ENCODE measurements at regions not wholly inside any gene's neighbourhood (a gene's known extent, or its start where the extent isn't known, plus 50 kb on each side); places are given as distances from the start of the nearest gene placed in this dataset.
"Not testable (repeated sequence)": the region's sequence is repeated elsewhere in the genome, so short reads cannot be mapped to it uniquely, and the experiment has no call there.

DNA sequence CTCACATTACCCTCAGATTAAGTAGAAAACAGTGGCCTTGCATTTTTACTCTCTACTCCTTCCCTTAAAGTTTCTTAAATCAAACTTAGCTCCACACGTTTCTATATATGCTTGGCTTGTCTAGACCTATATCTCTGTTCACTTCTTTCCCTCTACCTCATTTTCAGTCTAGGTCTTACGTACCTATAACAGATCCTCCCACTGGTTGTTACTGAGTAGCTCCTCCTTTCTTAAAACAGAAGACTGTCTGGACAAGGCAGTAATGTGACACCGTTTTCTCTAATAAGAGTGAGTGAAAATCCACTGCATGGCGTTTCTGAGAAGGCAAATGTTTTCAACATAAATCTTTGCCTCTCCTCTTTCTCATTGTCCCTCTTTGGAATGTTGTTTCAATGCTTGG is 211.7 kb upstream of the POGK start:
- DNase-seq = no peak

DNA sequence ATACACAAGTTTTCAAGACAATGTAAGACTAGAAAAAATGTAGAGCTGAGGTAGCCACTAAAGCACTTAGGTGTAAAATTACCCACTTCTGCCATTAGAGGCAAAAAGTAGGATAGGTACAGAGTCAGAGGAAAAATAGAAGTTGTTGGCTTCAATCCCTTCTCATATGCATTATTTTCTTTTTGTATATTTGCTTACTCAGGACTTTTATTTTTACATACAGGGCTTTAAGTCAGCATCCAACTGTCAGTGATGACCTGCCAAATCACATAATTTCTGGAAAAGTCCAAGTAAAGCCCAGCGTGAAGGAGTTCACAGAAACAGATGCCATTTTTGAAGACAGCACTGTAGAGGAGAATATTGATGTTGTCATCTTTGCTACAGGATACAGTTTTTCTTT is 211.0 kb upstream of the POGK start:
- no peak for DNase-seq

DNA sequence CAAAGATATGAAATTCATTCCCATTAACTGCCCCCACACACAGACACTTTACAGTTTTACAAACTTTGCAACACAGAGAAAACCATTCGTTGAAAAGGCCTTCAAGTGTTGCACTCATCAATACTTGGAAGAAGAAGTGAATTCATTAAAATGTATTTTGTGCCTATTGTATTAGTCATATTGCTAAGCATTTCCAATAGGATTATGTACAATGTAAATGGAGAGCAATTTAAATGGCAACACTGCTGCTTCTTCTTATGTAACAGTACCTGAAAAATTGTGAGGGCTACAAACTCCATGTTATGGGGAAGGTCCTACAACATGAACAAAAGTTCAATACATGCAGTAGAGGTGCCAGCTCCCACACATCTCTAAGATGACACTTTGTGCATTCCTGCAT is 209.3 kb upstream of the POGK start:
- DNase-seq = no peak

DNA sequence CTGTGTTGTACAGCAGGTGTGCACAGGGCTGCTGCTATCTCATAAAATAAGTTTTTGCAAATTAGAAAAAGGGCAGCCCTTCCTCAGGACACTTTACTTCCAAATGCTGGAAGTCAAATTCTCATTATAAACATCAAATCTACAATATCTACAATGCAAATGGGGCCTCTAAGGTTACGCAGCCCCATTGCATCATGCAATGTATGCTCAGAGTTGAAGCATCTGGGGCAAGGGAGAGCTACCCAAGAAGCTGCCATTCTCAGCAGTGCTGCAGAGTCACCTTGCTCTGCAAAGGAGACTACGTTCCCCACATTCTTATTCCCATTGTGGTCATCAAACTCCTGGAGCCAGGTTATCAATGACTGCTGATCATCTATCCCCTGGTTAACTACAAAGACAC is 208.9 kb upstream of the POGK start:
- DNase-seq = no peak

DNA sequence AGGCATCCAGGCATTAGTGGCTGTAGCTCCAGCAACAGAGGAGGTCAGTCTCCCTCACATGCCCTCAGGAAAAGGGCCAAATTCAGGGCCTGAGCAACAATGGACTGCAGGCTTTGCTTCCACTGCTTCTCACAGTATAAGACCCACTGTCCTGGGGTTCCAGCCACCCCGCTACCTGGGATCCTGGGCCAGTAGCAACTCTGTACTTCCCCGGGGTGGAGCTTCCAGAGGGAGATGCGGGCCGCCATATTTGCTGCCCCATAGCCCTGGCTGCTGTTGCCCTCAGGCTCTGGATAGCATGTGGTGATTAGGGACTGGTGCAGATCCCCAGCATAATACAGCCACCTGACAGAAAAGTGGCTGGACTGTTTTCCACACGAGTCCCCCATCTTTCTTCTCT is 201.1 kb upstream of the POGK start:
- no peak for DNase-seq

DNA sequence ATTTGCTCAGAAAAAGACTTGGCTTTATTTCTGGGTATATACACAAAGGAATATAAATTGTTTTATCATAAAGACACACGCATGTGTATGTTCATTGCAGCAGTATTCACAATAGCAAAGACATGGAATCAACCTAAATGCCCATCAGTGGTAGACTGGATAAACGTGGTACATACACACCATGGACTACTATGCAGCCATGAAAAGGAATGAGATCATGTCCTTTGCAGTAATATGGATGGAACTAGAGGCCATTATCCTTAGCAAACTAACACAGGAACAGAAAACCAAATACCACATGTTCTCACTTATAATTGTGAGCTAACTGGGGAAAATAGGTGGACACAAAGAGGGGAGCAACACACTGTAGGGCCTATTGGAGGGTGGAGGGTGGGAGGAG is 182.0 kb upstream of the POGK start:
- DNase-seq = not testable (repeated sequence)

DNA sequence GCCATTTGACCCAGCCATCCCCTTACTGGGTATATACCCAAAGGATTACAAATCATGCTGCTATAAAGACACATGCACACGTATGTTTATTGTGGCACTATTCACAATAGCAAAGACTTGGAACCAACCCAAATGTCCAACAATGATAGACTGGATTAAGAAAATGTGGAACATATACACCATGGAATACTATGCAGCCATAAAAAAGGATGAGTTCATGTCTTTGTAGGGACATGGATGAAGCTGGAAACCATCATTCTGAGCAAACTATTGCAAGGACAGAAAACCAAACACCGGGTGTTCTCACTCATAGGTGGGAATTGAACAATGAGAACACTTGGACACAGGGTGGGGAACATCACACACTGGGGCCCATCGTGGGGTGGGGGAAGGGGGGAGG is 172.5 kb upstream of the POGK start:
- DNase-seq = not testable (repeated sequence)

DNA sequence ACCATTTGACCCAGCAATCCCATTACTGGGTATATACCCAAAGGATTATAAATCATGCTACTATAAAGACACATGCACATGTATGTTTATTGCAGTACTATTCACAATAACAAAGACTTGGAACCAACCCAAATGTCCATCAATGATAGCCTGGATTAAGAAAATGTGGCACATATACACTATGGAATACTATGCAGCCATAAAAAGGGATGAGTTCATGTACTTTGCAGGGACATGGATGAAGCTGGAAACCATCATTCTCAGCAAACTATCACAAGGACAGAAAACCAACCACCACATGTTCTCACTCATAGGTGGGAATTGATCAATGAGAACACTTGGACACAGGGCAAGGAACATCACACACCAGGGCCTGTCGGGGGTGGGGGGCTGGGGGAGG is 171.7 kb upstream of the POGK start:
- DNase-seq = not testable (repeated sequence)

DNA sequence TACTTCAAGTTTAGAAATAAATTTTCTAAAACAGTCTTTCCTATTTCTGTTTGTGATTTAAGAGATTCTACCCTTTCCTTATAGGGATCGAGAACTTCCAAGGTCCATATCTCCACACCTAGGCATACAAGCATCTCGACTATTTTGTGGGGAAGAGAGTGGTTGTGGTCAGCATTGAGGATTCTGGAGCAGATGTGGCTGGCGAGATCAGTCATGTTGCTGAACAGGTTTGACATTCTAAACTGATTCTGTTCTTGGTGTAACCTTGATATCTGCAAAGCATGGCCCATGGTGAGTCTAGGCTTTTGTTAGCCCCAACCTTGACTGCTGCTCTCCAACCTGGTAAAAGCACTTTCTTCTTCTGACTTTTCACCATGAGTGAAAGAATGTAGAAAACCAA is 167.6 kb upstream of the POGK start:
- no peak for DNase-seq

DNA sequence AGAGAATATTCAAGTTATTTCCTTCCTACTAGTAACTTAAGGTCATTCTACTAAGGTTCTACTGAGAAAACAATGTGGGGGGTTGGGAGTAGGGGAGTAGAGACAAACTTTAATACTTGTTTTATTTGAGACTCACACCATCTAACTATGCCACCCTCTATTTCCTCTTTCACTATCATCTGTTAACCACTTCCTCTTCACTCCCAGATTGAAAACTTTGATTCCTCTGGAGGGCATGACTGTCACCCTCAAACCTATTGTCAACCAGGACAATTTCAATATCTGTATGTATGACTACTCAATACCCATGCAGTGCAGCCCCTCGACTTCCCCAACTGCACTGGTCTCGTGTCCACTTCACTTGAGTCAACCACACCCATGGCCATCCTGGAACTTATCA is 165.6 kb upstream of the POGK start:
- peak in 1 of 5 experiments; percentile 1 for DNase-seq

DNA sequence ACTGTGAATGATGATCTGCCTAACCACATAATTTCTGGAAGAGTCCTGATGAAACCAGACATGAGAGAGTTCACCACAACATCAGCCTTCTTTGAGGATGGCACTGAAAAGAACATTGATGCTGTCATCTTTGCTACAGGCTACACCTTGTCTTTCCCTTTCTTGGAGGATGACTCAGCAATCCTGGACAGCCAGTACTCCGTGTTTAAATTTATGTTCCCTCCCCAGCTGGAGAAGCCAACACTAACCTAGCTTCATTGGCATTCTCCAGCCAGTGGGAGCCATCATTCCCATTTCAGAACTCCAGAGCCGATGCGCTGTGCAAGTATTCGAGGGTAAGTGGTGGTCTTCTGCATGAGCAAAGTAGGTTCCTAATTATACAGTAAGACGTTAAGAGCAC is 164.1 kb upstream of the POGK start:
- DNase-seq = no peak

DNA sequence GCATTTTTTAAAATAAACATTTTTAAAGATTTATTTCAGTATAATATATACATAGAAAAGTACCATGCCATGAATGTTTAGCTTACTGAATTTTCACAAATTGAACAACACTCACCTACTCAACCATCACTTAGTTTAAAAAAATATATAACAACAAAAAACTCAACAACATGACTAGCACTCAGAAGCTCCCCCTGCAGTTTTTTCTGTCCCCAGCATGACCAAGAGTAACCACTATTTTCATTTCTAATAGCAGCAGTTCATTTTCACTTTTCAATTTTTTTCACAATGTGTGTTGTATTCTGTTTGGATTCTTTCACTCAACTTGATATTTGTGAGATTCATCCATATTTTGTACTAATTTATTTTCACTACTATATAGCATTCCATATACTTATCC is 162.3 kb upstream of the POGK start:
- no peak for DNase-seq

DNA sequence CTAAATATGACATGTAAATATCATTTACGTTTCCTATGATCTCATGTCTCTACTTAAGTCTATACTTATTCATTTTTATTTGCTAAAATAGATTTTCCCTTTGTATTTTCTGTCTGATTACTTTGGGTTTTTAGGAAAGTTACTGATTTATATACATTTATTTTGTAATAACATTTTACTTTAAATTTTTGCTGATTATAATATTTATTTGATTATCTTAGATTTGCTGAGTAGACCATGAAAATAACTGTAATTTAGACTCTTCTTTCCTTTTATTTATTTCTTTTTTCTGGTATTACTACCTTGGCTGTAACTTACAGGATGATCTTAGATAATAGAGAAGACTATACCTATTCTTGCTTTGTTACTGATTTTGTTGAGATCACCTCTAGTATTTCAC is 159.9 kb upstream of the POGK start:
- DNase-seq = no peak

DNA sequence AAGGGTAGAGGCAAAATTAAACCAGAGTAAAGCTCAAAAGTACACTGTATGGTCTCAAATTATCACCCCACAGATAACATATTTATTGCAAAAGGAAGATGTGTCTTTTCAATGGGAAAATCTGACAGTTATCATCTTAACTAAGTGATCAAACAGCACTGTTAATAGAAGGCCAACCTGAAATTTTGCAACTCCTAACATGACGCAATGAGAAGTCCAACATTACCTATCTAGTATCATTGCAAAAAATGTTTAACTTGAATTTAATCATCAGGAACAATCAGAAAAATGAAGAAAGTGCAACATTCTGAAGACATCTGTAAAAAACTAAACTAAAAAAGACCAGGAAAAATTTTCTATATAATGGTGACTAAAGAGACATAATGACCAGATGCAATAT is 156.7 kb upstream of the POGK start:
- no peak for DNase-seq

DNA sequence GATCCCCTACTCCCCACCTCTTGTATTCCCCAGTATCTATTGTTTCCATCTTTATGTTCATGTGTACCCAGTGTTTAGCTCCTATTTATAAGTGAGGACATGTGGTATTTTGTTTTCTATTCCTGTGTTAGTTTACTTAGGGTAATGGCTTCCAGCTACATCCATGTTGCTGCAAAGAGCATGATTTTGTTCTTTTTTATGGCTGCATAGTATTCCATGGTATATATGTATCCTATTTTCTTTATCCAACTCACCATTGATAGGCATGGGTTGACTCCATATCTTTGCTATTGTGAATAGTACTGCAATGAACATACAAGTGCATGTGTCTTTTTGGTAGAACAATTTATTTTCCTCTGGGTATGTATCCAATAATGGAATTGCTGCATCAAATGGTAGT is 154.6 kb upstream of the POGK start:
- DNase-seq = not testable (repeated sequence)

DNA sequence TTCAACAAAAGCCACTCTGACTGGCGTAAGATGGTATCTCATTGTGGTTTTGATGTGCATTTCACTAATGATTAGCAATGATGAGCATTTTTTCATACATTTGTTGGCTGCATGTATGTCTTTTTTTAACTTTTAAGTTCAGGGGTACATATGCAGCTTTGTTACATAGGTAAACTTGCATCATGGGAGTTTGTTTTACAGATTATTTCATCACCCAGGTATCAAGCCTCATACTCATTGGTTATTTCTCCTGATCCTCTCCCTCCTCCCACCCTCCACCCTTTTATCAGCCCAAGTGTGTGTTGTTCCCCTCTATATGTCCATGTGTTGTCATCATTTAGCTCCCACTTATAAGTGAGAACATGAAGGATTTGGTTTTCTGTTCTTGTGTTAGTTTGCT is 154.1 kb upstream of the POGK start:
- no peak for DNase-seq

DNA sequence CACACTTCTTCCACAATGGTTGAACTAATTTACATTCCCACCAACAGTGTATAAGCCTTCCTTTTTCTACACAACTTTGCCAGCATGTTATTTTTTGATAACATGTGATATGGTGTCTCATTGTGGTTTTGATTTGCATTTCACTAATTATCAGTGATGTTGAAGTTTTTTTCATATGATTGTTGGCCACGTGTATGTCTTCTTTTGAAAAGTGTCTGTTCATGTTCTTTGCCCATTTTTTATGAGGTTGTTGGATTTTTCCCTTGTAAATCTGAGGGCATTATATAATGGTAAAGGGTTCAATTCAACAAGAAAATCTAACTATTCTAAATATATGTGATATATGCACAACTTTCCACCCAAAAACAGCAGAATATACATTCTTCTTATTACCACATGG is 153.4 kb upstream of the POGK start:
- not testable (repeated sequence) for DNase-seq

DNA sequence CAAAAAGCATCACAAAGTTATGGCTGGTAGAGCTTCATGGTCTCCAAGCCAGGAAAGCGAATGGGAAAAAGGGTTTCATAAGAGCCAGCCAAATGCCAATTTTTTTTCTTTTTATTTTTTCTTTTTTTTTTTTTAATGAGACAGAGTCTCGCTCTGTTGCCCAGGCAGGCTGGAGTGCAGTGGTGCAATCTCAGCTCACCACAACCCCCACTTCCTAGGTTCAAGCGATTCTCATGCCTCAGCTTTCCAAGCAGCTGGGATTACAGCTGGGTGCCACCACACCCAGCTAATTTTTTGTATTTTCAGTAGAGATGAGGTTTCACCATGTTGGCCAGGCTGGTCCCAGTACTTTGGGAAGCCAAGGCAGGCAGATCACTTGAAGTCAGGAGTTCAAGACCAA is 148.7 kb upstream of the POGK start:
- not testable (repeated sequence) for DNase-seq

DNA sequence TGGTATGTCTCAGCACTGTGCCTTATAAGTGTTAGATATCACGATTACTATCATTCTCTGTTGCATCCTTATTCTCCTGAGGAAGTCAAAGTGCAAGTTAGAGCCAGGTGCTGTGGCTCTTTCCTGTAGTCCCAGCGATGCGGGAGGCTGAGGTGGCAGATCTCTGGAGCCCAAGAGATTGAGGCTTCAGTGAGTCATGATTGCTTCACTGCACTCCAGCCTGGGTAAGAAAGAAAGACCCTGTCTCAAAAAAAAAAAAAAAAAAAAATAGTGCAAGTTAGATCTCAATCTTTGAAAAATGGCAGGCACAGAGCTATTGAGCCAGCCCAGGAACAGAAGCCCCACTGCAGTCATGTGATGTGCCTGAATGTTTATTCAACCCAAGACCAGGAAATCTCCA is 147.8 kb upstream of the POGK start:
- DNase-seq = no peak

DNA sequence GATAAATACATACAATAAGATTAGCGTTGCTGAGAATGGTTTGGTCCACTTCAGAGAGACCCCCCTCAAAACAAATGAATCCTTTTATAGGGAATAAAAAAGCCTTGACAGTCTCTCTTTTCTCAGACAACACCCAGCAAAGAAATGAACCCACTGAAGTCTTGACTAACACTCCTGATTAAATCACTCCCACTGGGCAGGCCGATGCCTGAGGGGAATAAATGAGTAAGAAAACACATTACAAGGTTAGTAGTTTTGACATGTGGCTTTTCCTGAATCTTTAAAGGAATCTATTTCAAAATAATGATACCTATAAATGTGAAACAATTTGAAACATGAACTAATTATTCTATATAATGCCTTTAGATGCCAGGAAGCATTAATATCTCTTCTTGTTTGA is 146.9 kb upstream of the POGK start:
- no peak for DNase-seq

DNA sequence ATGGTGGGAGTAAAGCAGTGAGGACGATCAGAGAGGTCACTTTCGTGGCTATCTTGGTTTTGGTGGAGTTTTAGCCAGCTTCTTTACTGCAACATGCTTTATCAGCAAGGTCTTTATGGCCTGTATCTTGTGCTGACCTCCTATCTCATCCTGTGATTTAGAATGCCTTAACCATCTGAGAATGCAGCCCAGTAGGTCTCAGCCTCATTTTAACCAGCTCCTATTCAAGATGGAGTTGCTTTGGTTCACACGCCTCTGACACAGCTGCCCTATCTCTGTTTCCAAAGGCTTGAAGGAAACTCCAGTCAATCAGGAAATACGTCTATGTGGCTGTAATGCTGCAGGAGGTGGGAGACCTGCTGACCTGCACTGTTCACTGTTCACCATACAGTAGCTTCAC is 146.1 kb upstream of the POGK start:
- no peak for DNase-seq

DNA sequence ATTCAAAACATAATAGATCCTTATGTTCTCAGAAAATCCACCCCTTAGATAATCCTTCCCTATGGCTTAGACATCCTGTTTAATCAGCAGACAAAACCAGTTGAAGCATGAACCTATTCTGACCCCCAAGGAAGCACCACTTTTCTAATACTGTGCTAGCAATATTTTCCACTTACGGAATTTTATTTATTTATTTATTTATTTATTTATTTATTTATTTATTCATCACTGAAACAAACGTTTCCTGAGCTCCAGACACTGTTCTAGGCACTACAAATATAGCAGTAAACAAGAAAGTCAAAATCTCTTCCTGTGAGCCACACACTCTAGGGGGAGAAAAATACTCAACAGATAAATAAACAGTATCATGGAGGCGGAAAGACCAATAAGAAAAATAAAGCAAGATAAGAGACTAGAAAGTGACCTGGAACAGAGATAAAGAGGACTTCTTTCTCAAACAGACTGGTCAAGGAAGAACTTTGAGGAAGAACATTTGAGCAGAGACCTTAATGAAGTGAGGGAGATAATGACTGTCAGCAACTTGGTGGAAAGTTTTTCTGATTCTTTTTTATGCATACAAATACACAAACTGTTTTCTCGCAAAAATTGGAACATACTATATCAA is 145.5 kb upstream of the POGK start:
- no peak for DNase-seq

DNA sequence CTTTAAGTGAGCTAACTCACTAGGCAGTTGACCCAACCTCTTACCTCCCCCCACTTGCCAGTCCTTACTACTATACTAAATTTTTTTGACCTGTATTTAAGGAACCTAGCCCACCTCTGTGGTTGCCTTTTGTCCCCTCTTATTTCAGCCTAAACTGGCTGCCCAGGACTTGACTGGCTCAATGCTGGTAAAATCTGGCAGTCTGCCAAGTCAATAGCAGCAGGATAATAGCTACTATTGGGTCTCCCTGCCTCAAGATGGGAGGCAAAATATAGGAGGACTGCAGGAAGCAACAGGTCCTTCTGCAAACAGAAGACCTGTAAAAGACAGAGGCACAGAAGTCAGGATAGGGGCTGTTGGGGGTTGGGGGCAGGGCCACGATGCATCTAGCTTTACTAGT is 144.2 kb upstream of the POGK start:
- DNase-seq = no peak

DNA sequence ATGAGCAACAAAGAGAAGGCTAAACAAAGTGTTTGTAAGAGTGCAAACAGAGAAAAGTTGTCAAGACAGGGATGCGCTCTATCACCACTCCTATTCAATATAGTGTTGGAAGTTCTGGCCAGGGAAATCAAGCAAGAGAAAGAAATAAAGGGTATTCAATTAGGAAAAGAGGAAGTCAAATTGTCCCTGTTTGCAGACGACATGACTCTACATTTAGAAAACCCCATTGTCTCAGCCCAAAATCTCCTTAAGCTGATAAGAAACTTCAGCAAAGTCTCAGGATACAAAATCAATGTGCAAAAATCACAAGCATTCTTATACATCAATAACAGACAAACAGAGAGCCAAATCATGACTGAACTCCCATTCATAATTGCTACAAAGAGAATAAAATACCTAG is 143.4 kb upstream of the POGK start:
- DNase-seq = not testable (repeated sequence)

DNA sequence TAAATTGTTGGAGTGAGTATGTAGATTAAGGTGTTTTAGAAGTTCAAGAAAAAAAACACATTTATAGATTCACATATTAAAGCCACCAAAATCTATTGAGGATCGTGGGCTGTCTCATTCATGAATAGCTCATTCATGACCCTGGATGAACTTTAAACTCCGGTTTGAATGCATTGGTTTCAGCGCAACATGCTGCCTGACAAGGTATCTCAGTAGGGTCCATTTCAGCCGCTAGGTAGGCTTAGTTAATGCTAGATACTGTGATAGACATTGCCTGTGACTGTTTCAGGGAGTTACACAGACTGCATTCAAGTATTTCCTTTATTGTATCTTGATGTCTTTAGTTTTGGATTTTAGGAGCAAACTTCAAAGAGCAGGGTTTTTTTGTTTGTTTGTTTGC is 140.5 kb upstream of the POGK start:
- DNase-seq = no peak

DNA sequence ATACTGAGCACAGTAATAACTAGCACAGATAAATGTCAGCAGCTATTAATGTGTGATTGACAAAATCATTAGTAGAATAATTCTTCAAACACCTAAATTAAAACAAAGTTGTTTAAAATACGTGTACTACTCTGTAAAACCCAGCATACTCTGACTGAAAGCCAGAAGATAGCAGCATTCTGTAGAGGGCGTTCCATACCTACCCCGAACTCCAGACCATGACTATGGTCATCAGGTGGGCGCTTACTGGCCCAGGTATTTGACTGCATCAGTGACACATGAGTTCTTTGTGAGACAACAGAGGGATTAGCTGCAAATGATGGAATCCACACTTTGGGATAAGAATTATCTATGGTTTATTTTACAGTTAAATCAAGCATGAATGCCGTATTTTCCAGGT is 139.7 kb upstream of the POGK start:
- DNase-seq = no peak
